Nephron (organoid): ENCODE measurements at regions not wholly inside any gene's neighbourhood (a gene's known extent, or its start where the extent isn't known, plus 50 kb on each side); places are given as distances from the start of the nearest gene placed in this dataset.

ENCODE experiments used
- H3K27ac Mint-ChIP-seq, 3 experiments: 2 replicates each; pipeline ENCODE4 v1.8.0; 2020; ENCODE audit warnings: mixed read lengths in 3 of 3, mild to moderate bottlenecking in 2 of 3, moderate library complexity in 1 of 3
- H3K27me3 Mint-ChIP-seq: 2 replicates; pipeline ENCODE4 v1.8.0; 2021; ENCODE audit warnings: low read depth, mild to moderate bottlenecking, moderate library complexity, mixed read lengths
- H3K36me3 Mint-ChIP-seq: 2 replicates; pipeline ENCODE4 v1.8.0; 2020; ENCODE audit warnings: low read depth, mixed read lengths
- H3K4me1 Mint-ChIP-seq: 2 replicates; pipeline ENCODE4 v1.8.0; 2020; ENCODE audit warnings: mixed read lengths
- H3K4me3 Mint-ChIP-seq, 3 experiments: 2 replicates each; pipeline ENCODE4 v1.8.0; 2020; ENCODE audit warnings: mild to moderate bottlenecking in 3 of 3, mixed read lengths in 3 of 3, moderate library complexity in 2 of 3
- H3K9me3 Mint-ChIP-seq: 2 replicates; pipeline ENCODE4 v1.8.0; 2020; ENCODE audit warnings: mixed read lengths
- CTCF ChIP-seq, 3 experiments: fragments of 200-600 bp; sonication (generic); IDR thresholded peaks; one replicate each; pipeline ENCODE4 v1.5.0; 2021; ENCODE audit warnings: antibody characterized with exemption in 3 of 3; ENCODE audit not compliant: unreplicated experiment in 3 of 3

GRCh38 chr5:114221807-114222206 is 140.1 kb upstream of the KCNN2 start:
- H3K27ac Mint-ChIP-seq: no peak overlapping the region
- no peak overlapping the region for H3K4me3 Mint-ChIP-seq
- no peak for TF ChIP-seq CTCF (IDR thresholded peaks at IDR 0.05; ENCODE audit: unreplicated experiment in 3 of 3)
- no peaks in the 10 kb centered on the region for H3K4me1 Mint-ChIP-seq
- H3K9me3 Mint-ChIP-seq: peaks cover 11% of the 10 kb centered on the region
- no peaks in the 10 kb centered on the region for H3K36me3 Mint-ChIP-seq
- H3K27me3 Mint-ChIP-seq: no peaks in the 10 kb centered on the region

- no peak overlapping the region for H3K27ac Mint-ChIP-seq
- H3K4me1 Mint-ChIP-seq: no peaks in the 10 kb centered on the region
- H3K36me3 Mint-ChIP-seq: no peaks in the 10 kb centered on the region
- peaks cover 6% of the 10 kb centered on the region for H3K9me3 Mint-ChIP-seq
- no peak overlapping the region for H3K4me3 Mint-ChIP-seq
- no peaks in the 10 kb centered on the region for H3K27me3 Mint-ChIP-seq
- TF ChIP-seq CTCF (IDR thresholded peaks at IDR 0.05; ENCODE audit: unreplicated experiment in 3 of 3): peak in 1 of 3 experiments; percentile 14
These were observed 138.0 kb upstream of the KCNN2 start for GRCh38 chr5:114223866-114224265.

GRCh38 chr5:114237766-114238165 is 124.1 kb upstream of the KCNN2 start:
- H3K4me1 Mint-ChIP-seq: no peaks in the 10 kb centered on the region
- H3K27ac Mint-ChIP-seq: no peak overlapping the region
- H3K27me3 Mint-ChIP-seq: no peaks in the 10 kb centered on the region
- no peak overlapping the region for H3K4me3 Mint-ChIP-seq
- H3K36me3 Mint-ChIP-seq: no peaks in the 10 kb centered on the region
- no peak for TF ChIP-seq CTCF (IDR thresholded peaks at IDR 0.05; ENCODE audit: unreplicated experiment in 3 of 3)
- no peaks in the 10 kb centered on the region for H3K9me3 Mint-ChIP-seq

GRCh38 chr5:114238771-114239313 is 123.0 kb upstream of the KCNN2 start:
- Mint-ChIP-seq H3K4me3 (no peak overlapping the region), H3K27me3 (no peaks in the 10 kb centered on the region), H3K36me3 (no peaks in the 10 kb centered on the region), H3K9me3 (no peaks in the 10 kb centered on the region), H3K4me1 (no peaks in the 10 kb centered on the region), H3K27ac (no peak overlapping the region)
- TF ChIP-seq CTCF (IDR thresholded peaks at IDR 0.05; ENCODE audit: unreplicated experiment in 3 of 3): no peak

GRCh38 chr5:114243281-114243971 is 118.4 kb upstream of the KCNN2 start:
- Mint-ChIP-seq H3K9me3 (no peaks in the 10 kb centered on the region), H3K36me3 (no peaks in the 10 kb centered on the region), H3K4me1 (no peaks in the 10 kb centered on the region), H3K4me3 (no peak overlapping the region), H3K27ac (no peak overlapping the region), H3K27me3 (no peaks in the 10 kb centered on the region)
- no peak for TF ChIP-seq CTCF (IDR thresholded peaks at IDR 0.05; ENCODE audit: unreplicated experiment in 3 of 3)

GRCh38 chr5:114243972-114244317 is 117.9 kb upstream of the KCNN2 start:
- Mint-ChIP-seq H3K27me3 (no peaks in the 10 kb centered on the region), H3K4me1 (no peaks in the 10 kb centered on the region), H3K9me3 (no peaks in the 10 kb centered on the region), H3K36me3 (no peaks in the 10 kb centered on the region), H3K27ac (no peak overlapping the region), H3K4me3 (no peak overlapping the region)
- no peak for TF ChIP-seq CTCF (IDR thresholded peaks at IDR 0.05; ENCODE audit: unreplicated experiment in 3 of 3)
